Small intestine (tissue), 7 donors: ENCODE measurements at regions not wholly inside any gene's neighbourhood (a gene's known extent, or its start where the extent isn't known, plus 50 kb on each side); places are given as distances from the start of the nearest gene placed in this dataset.

ENCODE experiments used
- DNase-seq, 2 donors: peaks; one replicate each; pipeline versions ENCODE4 v3.0.0 to v3.0.0-alpha.2; 2013
- FAIRE-seq: peaks from 2 replicates; lab custom pipeline; 2012; peaks lifted over from hg19 to GRCh38; lab: Jason Lieb, UNC
- H3K27ac ChIP-seq, 3 donors: one replicate each; pipeline ENCODE4 v1.5.1; 2013; ENCODE audit warnings: low read length in 2 of 3, mild to moderate bottlenecking in 2 of 3, control low read depth in 1 of 3, inconsistent platforms in 1 of 3, low read depth in 1 of 3, moderate library complexity in 1 of 3
- H3K27me3 ChIP-seq, 3 donors: one replicate each; pipeline ENCODE4 v1.6.1; 2013; ENCODE audit warnings: low read length in 3 of 3, inconsistent platforms in 1 of 3; ENCODE audit not compliant: control insufficient read depth in 3 of 3, insufficient read depth in 3 of 3
- H3K36me3 ChIP-seq, 3 donors: one replicate each; pipeline ENCODE4 v1.6.1; 2013; ENCODE audit warnings: low read length in 3 of 3, inconsistent platforms in 1 of 3, low read depth in 1 of 3, mild to moderate bottlenecking in 1 of 3, moderate library complexity in 1 of 3; ENCODE audit not compliant: control insufficient read depth in 3 of 3, insufficient read depth in 2 of 3
- H3K4me1 ChIP-seq, 3 donors: one replicate each; pipeline ENCODE4 v1.6.1; 2013; ENCODE audit warnings: low read length in 2 of 3, inconsistent platforms in 1 of 3, low read depth in 1 of 3, mild to moderate bottlenecking in 1 of 3, moderate library complexity in 1 of 3; ENCODE audit not compliant: control insufficient read depth in 3 of 3, insufficient read depth in 2 of 3
- H3K4me3 ChIP-seq, 3 donors: one replicate each; pipeline ENCODE4 v1.5.1; 2013; ENCODE audit warnings: low read length in 3 of 3, control low read depth in 1 of 3, inconsistent platforms in 1 of 3, low read depth in 1 of 3, mild to moderate bottlenecking in 1 of 3, moderate library complexity in 1 of 3
- H3K9me3 ChIP-seq, 2 donors: one replicate each; pipeline ENCODE4 v1.6.1; 2013; ENCODE audit warnings: low read depth in 1 of 2, low read length in 1 of 2; ENCODE audit not compliant: control insufficient read depth in 2 of 2, insufficient read depth in 1 of 2
- WGBS, 3 donors: extraction: QIAGEN DNeasy Blood & Tissue Kit; methylation state at CpG; one replicate each; pipeline ENCODE4 v1.1.7; 2013; 5-methylcytosine and 5-hydroxymethylcytosine counted together
- donor health status: healthy with polysubstance abuse.
- donor health status: control.
- donor health status: control.
- donor health status: Bipolar disorder and iron deficiency.
- donor health status: healthy.

DNA sequence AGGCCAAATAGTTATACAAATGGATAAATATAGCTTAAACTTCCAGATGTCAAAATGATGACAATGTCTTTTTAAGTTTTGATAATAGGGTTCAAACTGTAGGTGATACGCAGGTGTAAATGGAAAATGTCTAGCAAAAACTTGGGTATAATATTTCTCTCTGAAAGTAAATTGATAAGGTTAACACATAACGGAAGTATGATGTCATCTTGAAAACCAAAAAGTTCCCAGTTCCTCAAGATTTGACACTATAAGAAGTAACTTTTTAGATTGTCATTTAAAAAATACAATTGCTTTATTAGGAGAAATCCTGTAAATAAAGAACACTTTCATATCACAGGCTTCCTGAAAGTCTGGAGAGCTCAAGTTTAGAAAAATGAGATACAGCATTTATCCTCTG, 483.4 kb downstream of the FRK start:
- no peaks in the 10 kb centered on the region for H3K36me3 ChIP-seq
- WGBS, 3 donors: 64 to 74% (median 71%) methylated on average over 2 of the region's 2 CpGs
- no peak for FAIRE-seq
- H3K27ac ChIP-seq: no peak overlapping the region
- no peaks in the 10 kb centered on the region for H3K27me3 ChIP-seq
- H3K9me3 ChIP-seq: no peaks in the 10 kb centered on the region
- DNase-seq: no peak
- H3K4me3 ChIP-seq: no peak overlapping the region
- no peaks in the 10 kb centered on the region for H3K4me1 ChIP-seq

GRCh38 chr6:115575285-115575684, 485.4 kb downstream of the FRK start:
- Histone ChIP-seq H3K4me1 (no peaks in the 10 kb centered on the region), H3K36me3 (no peaks in the 10 kb centered on the region), H3K27me3 (no peaks in the 10 kb centered on the region), H3K27ac (no peak overlapping the region), H3K9me3 (no peaks in the 10 kb centered on the region), H3K4me3 (no peak overlapping the region)
- 75 to 80% (median 78%) methylated on average over 1 of the region's 1 CpG for WGBS, 3 donors
- no peak for FAIRE-seq
- DNase-seq: no peak

- DNase-seq (no peak), FAIRE-seq (no peak)
- H3K9me3 ChIP-seq: no peaks in the 10 kb centered on the region
- no peaks in the 10 kb centered on the region for H3K36me3 ChIP-seq
- WGBS, 3 donors: 59 to 66% (median 63%) methylated on average over 2 of the region's 2 CpGs
- no peak overlapping the region for H3K27ac ChIP-seq
- H3K4me1 ChIP-seq: no peaks in the 10 kb centered on the region
- H3K4me3 ChIP-seq: no peak overlapping the region
- H3K27me3 ChIP-seq: no peaks in the 10 kb centered on the region
Measured at GRCh38 chr6:115573861-115574260, 486.8 kb downstream of the FRK start.

DNA sequence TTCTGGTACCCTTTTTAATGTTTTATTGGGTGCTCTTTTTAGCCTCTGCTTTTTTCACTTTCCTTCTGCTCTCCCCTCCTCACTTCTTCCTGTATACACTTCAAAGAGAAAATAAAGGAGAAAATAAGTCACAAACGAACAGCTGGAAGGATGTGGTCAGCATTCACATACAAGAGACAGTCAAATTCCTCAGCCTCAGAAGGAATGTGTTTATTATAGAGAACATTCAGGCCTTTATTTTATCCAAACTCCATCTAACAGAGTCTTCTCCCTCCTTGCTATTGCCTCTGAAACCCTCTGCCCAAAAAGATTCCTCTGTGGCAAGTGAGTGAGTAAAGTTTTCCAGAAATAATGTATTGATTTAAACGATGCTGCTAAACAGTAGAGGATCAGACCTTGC, 490.4 kb downstream of the FRK start:
- Histone ChIP-seq H3K27ac (no peak overlapping the region), H3K4me3 (no peak overlapping the region), H3K9me3 (no peaks in the 10 kb centered on the region), H3K27me3 (no peaks in the 10 kb centered on the region), H3K36me3 (no peaks in the 10 kb centered on the region), H3K4me1 (no peaks in the 10 kb centered on the region)
- FAIRE-seq (no peak), DNase-seq (peak in 1 of 2 donors; percentile 3)
- WGBS, 3 donors: 29 to 41% (median 30%) methylated on average over 2 of the region's 2 CpGs

GRCh38 chr6:115554060-115554459, 506.6 kb downstream of the FRK start:
- H3K4me3 ChIP-seq: no peak overlapping the region
- H3K27me3 ChIP-seq: no peaks in the 10 kb centered on the region
- 60 to 83% (median 76%) methylated on average over 4 of the region's 4 CpGs for WGBS, 3 donors
- H3K36me3 ChIP-seq: no peaks in the 10 kb centered on the region
- no peaks in the 10 kb centered on the region for H3K9me3 ChIP-seq
- no peak for FAIRE-seq
- no peaks in the 10 kb centered on the region for H3K4me1 ChIP-seq
- H3K27ac ChIP-seq: no peak overlapping the region
- DNase-seq: no peak

DNA sequence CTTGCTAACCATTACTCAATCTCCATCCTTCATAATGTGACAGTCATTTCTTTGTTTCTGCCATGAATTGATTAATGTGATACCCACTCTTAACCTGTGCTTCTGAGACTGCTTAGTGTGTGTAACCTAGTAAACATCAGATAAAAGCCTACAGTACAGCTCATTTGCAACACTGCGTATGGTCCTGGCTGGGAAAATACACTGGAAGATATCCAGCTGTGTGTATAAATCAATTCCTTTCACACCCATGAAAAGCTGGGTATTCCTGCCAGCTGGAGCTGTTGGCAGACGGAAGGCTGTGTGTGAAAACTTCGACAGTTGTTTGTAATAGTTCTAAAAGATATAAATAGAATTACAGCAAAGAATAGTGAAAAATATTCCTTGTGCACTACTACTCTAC, 509.2 kb downstream of the FRK start:
- Histone ChIP-seq H3K4me1 (no peaks in the 10 kb centered on the region), H3K27ac (no peak overlapping the region), H3K27me3 (no peaks in the 10 kb centered on the region), H3K4me3 (no peak overlapping the region), H3K36me3 (no peaks in the 10 kb centered on the region), H3K9me3 (no peaks in the 10 kb centered on the region)
- DNase-seq (no peak), FAIRE-seq (no peak)
- 9 to 24% (median 20%) methylated on average over 3 of the region's 3 CpGs for WGBS, 3 donors

DNA sequence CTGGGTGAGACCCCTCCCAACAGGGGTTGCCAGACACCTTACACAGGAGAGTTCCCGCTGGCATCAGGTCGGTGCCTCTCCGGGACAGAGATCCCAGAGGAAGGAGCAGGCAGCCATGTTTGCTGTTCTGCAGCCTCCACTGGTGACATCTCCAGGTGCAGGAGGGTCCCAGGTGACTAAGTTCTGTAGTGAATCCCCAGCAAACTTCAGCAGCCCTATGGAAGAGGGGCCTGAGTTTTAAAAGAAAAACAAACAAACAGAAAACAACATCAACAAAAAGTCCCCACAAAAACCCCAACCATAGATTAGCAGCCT, 515.1 kb downstream of the FRK start:
- Histone ChIP-seq H3K4me1 (no peaks in the 10 kb centered on the region), H3K27ac (no peak overlapping the region), H3K36me3 (no peaks in the 10 kb centered on the region), H3K4me3 (no peak overlapping the region), H3K9me3 (peaks cover 0 to 2% of the 10 kb centered on the region in 2 donors), H3K27me3 (no peaks in the 10 kb centered on the region)
- WGBS, 3 donors: 72 to 80% (median 78%) methylated on average over 3 of the region's 3 CpGs
- DNase-seq (no peak), FAIRE-seq (no peak)

- no peaks in the 10 kb centered on the region for H3K36me3 ChIP-seq
- no peak overlapping the region for H3K4me3 ChIP-seq
- FAIRE-seq: no peak
- H3K27me3 ChIP-seq: no peaks in the 10 kb centered on the region
- H3K27ac ChIP-seq: no peak overlapping the region
- 82 to 86% (median 85%) methylated on average over 23 of the region's 23 CpGs for WGBS, 3 donors
- H3K4me1 ChIP-seq: no peaks in the 10 kb centered on the region
- DNase-seq: no peak
- H3K9me3 ChIP-seq: peaks cover 0 to 2% of the 10 kb centered on the region in 2 donors
Measured at GRCh38 chr6:115544765-115545671, 515.7 kb downstream of the FRK start.
